K562 (cell line): ENCODE measurements at regions not wholly inside any gene's neighbourhood (a gene's known extent, or its start where the extent isn't known, plus 50 kb on each side); places are given as distances from the start of the nearest gene placed in this dataset.

Experiments
- CTCF ChIP-seq, 3 experiments: IDR thresholded peaks in 2 of 3; conservative IDR thresholded peaks in 1 of 3; 2 replicates each; pipeline ENCODE4 v1.5.1; 2011 to 2012; ENCODE audit warnings: low read length in 3 of 3, mild to moderate bottlenecking in 3 of 3, control low read depth in 2 of 3, improper control_type of control experiment in 1 of 3, inconsistent platforms in 1 of 3, low read depth in 1 of 3, mixed read lengths in 1 of 3, moderate library complexity in 1 of 3; ENCODE audit not compliant: insufficient read depth in 2 of 3
- TF ChIP-seq, protein P1 (sequence below): sonication (generic); formaldehyde crosslinking; IDR thresholded peaks from 2 replicates; pipeline ENCODE4 v1.8.0; 2022; ENCODE audit warnings: mild to moderate bottlenecking, missing genetic modification reagents

GRCh38 chr13:64256751-64257150, 2841.1 kb upstream of the PCDH20 start:
- TF ChIP-seq, protein P1, sequence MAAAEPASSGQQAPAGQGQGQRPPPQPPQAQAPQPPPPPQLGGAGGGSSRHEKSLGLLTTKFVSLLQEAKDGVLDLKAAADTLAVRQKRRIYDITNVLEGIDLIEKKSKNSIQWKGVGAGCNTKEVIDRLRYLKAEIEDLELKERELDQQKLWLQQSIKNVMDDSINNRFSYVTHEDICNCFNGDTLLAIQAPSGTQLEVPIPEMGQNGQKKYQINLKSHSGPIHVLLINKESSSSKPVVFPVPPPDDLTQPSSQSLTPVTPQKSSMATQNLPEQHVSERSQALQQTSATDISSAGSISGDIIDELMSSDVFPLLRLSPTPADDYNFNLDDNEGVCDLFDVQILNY = no peak
- TF ChIP-seq CTCF (IDR thresholded peaks at IDR 0.05 in 2 of 3, conservative IDR thresholded peaks at IDR 0.05 in 1 of 3; ENCODE audit: insufficient read depth in 2 of 3, low read depth in 1 of 3, low read length in 3 of 3) = no peak
